ENCODE measurements at regions not wholly inside any gene's neighbourhood (a gene's known extent, or its start where the extent isn't known, plus 50 kb on each side); places are given as distances from the start of the nearest gene placed in this dataset.

GRCh38 chr2:230627806-230628724, 84.6 kb upstream of the CAB39 start:
- TF ChIP-seq CTCF (IDR thresholded peaks at IDR 0.05; ENCODE audit: insufficient read depth, low read length) (no peak), GABPA (IDR thresholded peaks at IDR 0.05; ENCODE audit: low read depth) (no peak), POLR2AphosphoS5 (IDR thresholded peaks at IDR 0.05; ENCODE audit: low read depth) (no peak), REST (IDR thresholded peaks at IDR 0.05; ENCODE audit: insufficient replicate concordance, low read depth) (no peak), SPI1 (IDR thresholded peaks at IDR 0.05; ENCODE audit: borderline replicate concordance, low read depth) (no peak)

Data from HL-60 (cell line).